ENCODE measurements at regions not wholly inside any gene's neighbourhood (a gene's known extent, or its start where the extent isn't known, plus 50 kb on each side); places are given as distances from the start of the nearest gene placed in this dataset.

DNA sequence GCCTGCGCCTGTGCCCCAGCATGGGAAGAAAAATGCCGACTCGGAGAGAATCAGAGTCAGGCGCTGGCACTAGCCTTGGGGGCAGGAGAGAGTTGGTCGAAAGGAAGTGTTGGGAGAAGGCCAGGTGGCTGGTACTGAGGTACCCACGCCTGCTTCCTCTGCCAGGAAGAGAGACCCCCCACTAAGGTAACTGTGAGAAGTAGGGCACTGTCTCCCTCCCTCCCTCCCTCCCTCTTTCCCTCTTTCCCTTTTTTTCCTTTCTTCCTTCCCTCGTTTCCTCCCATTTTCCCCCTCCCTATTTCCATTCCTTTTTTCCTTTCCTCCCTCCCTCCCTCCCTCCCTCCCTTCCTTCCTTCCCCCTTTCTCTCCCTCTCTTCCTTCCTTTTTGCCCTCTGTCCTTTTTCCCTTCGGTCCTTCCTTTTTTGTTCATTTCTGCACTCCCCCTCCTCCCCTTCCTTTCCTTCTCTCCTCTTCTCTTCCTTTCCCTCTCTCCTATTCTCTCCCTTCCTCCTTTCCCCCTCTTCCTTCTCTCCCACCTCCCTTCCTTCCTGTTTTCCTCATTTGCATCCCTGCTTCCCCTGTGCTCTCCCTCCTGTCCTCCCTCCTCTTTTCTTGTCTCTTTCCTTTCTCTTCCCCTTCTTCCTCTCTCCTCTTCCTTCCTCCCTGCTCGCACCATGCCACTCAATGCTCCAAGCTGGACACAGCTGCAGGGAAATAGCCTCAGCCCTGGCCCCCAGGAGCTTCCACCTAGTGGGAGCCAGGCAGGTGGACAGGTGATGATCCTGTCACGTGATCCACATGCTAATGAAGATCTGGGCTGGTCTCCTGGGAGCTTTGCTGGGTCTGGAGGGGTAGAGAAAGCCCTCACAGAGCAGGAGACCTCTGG is 148.0 kb downstream of the DHX35 start:
- Histone ChIP-seq H3K27ac (ENCODE audit: low read depth, low read length, poor library complexity, severe bottlenecking) (no peak overlapping the region), H3K9me2 (ENCODE audit: low read depth, low read length) (no peaks in the 10 kb centered on the region), H3K4me2 (ENCODE audit: low read length) (no peak overlapping the region), H3K79me2 (ENCODE audit: insufficient read depth, low read length) (no peaks in the 10 kb centered on the region), H3K9me3 (ENCODE audit: low read length) (no peaks in the 10 kb centered on the region), H3K4me1 (ENCODE audit: insufficient read depth, low read length, severe bottlenecking) (no peaks in the 10 kb centered on the region), H3K4me3 (ENCODE audit: low read depth, low read length, poor library complexity, severe bottlenecking) (no peak overlapping the region), H2AFZ (ENCODE audit: low read length) (no peak overlapping the region), H4K20me1 (ENCODE audit: insufficient read depth, low read length) (no peaks in the 10 kb centered on the region), H3K27me3 (ENCODE audit: insufficient read depth, low read length) (no peaks in the 10 kb centered on the region; the same call in 1 of the 2 replicates), H3K36me3 (ENCODE audit: insufficient read depth, low read length) (no peaks in the 10 kb centered on the region), H3F3A (ENCODE audit: insufficient read depth, low read length) (no peaks in the 10 kb centered on the region), H3K9ac (ENCODE audit: low read length) (no peak overlapping the region)
- TF ChIP-seq EZH2 (IDR thresholded peaks at IDR 0.05; ENCODE audit: borderline replicate concordance, low read length) = no peak
- TF ChIP-seq, protein P1, sequence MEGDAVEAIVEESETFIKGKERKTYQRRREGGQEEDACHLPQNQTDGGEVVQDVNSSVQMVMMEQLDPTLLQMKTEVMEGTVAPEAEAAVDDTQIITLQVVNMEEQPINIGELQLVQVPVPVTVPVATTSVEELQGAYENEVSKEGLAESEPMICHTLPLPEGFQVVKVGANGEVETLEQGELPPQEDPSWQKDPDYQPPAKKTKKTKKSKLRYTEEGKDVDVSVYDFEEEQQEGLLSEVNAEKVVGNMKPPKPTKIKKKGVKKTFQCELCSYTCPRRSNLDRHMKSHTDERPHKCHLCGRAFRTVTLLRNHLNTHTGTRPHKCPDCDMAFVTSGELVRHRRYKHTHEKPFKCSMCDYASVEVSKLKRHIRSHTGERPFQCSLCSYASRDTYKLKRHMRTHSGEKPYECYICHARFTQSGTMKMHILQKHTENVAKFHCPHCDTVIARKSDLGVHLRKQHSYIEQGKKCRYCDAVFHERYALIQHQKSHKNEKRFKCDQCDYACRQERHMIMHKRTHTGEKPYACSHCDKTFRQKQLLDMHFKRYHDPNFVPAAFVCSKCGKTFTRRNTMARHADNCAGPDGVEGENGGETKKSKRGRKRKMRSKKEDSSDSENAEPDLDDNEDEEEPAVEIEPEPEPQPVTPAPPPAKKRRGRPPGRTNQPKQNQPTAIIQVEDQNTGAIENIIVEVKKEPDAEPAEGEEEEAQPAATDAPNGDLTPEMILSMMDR (IDR thresholded peaks at IDR 0.05; ENCODE audit: low read length) = no peak

DNA sequence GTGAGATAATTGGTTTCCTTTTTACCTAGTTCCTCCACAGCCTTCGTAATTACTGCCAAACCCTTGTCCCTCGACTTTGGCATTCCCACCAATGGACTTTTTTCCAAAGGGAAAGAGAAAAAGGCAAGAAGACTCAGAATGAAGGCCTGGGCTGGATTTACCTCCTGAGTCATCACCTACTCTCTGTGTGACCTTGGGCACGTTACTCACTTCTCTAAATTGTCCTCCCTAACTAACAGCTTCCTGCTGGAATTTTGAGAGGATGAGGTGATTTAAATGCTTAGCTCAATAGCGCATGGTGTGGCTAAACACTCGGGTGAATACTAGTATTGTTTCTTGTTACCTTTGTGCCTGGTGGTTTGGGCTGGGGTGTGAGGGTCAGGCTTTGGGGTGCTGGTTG is 146.6 kb downstream of the DHX35 start:
- H3K4me1 ChIP-seq (ENCODE audit: insufficient read depth, low read length, severe bottlenecking) = no peaks in the 10 kb centered on the region
- H3K27me3 ChIP-seq (ENCODE audit: insufficient read depth, low read length) = no peaks in the 10 kb centered on the region; the same call in 1 of the 2 replicates
- H4K20me1 ChIP-seq (ENCODE audit: insufficient read depth, low read length) = no peaks in the 10 kb centered on the region
- no peak overlapping the region for H3K4me3 ChIP-seq (ENCODE audit: low read depth, low read length, poor library complexity, severe bottlenecking)
- H3K27ac ChIP-seq (ENCODE audit: low read depth, low read length, poor library complexity, severe bottlenecking) = no peak overlapping the region
- TF ChIP-seq, protein P1 (IDR thresholded peaks at IDR 0.05; ENCODE audit: low read length) = no peak
- TF ChIP-seq EZH2 (IDR thresholded peaks at IDR 0.05; ENCODE audit: borderline replicate concordance, low read length) = no peak
- H3K4me2 ChIP-seq (ENCODE audit: low read length) = no peak overlapping the region
- no peaks in the 10 kb centered on the region for H3K9me3 ChIP-seq (ENCODE audit: low read length)
- H3K9ac ChIP-seq (ENCODE audit: low read length) = no peak overlapping the region
- no peaks in the 10 kb centered on the region for H3K9me2 ChIP-seq (ENCODE audit: low read depth, low read length)
- no peaks in the 10 kb centered on the region for H3K36me3 ChIP-seq (ENCODE audit: insufficient read depth, low read length)
- no peak overlapping the region for H2AFZ ChIP-seq (ENCODE audit: low read length)
- no peaks in the 10 kb centered on the region for H3F3A ChIP-seq (ENCODE audit: insufficient read depth, low read length)
- no peaks in the 10 kb centered on the region for H3K79me2 ChIP-seq (ENCODE audit: insufficient read depth, low read length)

DNA sequence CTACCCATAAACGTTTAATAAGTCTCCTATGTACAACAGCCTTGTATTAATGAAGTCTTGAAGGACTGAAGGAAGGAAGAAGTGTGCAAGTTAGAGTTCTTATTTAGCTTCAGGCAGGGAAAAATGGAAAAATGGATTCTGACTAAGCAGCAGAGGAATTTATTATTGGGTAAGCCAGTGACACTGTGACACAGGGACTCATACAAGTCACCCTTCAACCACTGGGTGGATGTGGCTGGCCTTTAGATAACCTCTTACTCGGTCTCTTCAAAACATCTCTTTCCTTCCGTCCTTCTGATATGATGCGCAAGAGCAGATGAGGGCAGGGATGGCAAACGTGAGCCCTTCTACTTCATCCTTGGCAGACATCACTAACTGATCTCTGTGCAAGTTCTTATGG is 145.6 kb downstream of the DHX35 start:
- no peaks in the 10 kb centered on the region for H3K9me2 ChIP-seq (ENCODE audit: low read depth, low read length)
- H3K9ac ChIP-seq (ENCODE audit: low read length) = no peak overlapping the region
- no peaks in the 10 kb centered on the region for H3K79me2 ChIP-seq (ENCODE audit: insufficient read depth, low read length)
- H3F3A ChIP-seq (ENCODE audit: insufficient read depth, low read length) = no peaks in the 10 kb centered on the region
- H3K36me3 ChIP-seq (ENCODE audit: insufficient read depth, low read length) = no peaks in the 10 kb centered on the region
- no peaks in the 10 kb centered on the region for H3K9me3 ChIP-seq (ENCODE audit: low read length)
- no peak overlapping the region for H3K27ac ChIP-seq (ENCODE audit: low read depth, low read length, poor library complexity, severe bottlenecking)
- H3K4me1 ChIP-seq (ENCODE audit: insufficient read depth, low read length, severe bottlenecking) = no peaks in the 10 kb centered on the region
- TF ChIP-seq EZH2 (IDR thresholded peaks at IDR 0.05; ENCODE audit: borderline replicate concordance, low read length) = no peak
- TF ChIP-seq, protein P1 (IDR thresholded peaks at IDR 0.05; ENCODE audit: low read length) = no peak
- H3K4me3 ChIP-seq (ENCODE audit: low read depth, low read length, poor library complexity, severe bottlenecking) = no peak overlapping the region
- H2AFZ ChIP-seq (ENCODE audit: low read length) = no peak overlapping the region
- no peak overlapping the region for H3K4me2 ChIP-seq (ENCODE audit: low read length)
- no peaks in the 10 kb centered on the region; the same call in 1 of the 2 replicates for H3K27me3 ChIP-seq (ENCODE audit: insufficient read depth, low read length)
- H4K20me1 ChIP-seq (ENCODE audit: insufficient read depth, low read length) = no peaks in the 10 kb centered on the region
